ENCODE measurements at regions not wholly inside any gene's neighbourhood (a gene's known extent, or its start where the extent isn't known, plus 50 kb on each side); places are given as distances from the start of the nearest gene placed in this dataset.

- no peak for TF ChIP-seq CTCF (IDR thresholded peaks at IDR 0.05)
- TF ChIP-seq POLR2A (IDR thresholded peaks at IDR 0.05), result no peak
Measured at GRCh38 chr4:115927382-115927781, 814.0 kb upstream of the NDST4 start.

Measured in vagina (tissue), 2 donors.